ENCODE measurements at regions not wholly inside any gene's neighbourhood (a gene's known extent, or its start where the extent isn't known, plus 50 kb on each side); places are given as distances from the start of the nearest gene placed in this dataset.
A peak's percentile ranks its signal among the peaks of the same experiment; 100 is the strongest.

GRCh38 chr9:129487658-129488483 lies 133.0 kb downstream of the C9orf50 start:
- DNase-seq, result peak in 2 of 5 donors; percentile 44 to 63

DNA sequence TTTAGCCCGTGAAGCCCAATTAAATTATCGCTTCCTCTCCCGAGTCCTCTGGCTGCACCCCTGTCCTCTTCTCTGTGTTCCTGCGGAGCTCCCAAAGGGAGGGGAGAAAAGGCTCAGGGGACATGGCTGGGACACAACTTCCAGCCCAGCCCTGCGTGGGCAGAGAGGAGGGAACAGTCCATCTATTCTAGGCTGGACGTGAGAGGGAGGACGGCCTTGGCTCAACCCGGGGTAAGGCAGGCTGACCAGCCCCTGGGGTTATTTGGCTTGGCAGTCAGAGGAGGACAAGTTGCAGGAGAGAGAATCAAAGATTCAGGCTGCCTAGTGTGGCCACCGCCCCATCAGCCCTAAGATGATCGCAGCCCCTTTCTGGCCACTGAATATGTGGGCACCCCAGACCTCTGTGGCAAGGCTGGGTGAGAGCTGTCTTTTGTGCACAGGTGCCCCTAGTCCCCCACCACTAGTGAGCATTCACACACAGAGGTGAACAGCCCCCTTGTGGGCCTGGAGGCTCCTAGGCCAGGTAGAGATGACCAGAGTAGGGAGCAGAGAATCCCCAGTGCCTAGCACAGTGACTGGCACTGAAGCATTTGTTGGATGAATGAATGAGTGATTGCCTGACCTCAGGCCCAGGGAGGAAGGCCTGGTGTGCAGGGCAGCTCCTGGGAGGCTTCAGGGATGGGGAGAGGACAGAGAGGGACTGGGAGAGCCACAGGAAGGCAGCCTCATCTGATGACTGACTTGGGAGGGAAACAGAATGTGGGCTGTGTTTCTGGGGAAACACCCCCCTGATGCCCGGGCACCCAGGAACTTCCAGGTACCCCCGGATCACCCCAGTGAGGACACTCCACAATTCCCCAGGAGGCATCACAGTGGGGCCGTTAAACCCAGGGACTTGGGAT lies 133.9 kb downstream of the C9orf50 start:
- no peak for DNase-seq

DNA sequence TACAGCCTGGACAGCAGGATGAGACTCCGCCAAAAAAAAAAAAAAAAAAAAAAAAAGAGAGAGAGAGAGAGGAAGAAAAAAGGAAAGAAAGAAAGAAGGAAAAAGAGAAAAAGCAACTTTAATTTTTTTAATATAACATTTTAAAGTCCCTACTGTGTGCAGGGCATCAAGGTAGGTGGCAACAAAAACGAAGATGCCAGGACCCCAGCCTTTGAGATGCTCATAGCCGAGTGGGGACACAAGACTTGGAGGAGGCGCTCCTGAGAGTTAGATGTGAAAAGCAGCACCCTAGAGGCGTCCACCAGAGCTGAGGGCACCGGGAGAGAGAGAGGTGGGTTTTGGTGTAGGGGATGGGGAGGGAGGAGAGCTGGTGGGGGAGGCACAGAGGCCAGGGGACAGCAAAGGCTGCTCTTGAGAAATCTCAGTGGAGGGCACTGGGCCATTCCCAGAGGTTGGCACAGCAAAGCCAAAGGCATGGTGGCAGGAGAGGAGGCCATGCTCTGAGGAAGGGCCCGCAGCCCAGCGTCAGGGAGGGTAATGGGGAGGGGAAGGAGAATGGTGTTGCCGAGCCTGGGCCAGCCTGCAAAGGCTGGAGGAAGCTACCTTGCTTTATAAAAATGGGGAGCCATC lies 135.6 kb downstream of the C9orf50 start:
- DNase-seq, result no peak

GRCh38 chr9:129484352-129485000 lies 136.4 kb downstream of the C9orf50 start:
- no peak for DNase-seq

DNA sequence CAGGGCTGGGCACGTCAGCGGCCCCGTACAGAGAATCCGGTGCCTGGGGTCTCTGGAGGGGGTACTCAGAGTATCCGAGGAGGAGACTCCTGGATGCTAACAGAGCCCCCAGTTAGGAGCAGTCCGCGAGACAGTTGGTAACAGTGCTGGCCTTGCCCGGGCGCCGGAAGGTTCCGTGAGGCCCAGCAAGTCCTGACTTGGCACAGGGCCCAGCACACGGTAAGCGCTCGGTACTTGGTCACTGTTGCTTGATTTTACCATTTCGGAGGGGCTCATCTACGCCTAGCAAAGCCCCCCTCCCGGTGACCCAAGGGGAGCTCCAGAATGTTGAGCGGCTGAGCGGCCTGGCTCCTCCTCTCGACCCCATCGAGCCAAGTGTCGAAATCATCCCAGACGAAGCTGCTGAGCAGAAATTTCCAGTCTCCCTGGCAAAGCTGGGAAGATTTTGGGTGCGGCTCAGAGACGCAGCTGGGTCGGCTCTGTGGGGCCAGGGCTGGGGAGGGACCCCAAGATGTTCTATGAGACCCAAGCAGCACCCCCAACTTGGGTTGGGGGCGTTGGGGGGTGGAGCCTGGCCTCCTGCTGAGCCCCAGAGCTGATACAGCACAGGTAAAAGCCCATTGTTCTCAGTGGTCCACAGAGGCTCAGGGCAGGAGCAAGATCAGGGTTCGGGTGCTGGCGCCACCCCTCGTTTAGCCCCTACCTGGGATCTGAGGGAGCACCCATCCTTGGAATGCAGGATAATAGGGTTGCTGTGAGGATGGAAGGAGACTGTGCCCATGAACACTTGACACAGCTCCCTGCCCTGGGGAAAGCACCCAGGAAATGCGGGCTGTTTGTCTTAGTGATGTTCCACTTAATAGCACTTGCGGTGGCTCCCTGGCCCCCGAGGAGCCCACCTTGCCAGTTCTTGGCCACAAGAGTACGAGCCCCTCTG lies 137.2 kb downstream of the C9orf50 start:
- no peak for DNase-seq

DNA sequence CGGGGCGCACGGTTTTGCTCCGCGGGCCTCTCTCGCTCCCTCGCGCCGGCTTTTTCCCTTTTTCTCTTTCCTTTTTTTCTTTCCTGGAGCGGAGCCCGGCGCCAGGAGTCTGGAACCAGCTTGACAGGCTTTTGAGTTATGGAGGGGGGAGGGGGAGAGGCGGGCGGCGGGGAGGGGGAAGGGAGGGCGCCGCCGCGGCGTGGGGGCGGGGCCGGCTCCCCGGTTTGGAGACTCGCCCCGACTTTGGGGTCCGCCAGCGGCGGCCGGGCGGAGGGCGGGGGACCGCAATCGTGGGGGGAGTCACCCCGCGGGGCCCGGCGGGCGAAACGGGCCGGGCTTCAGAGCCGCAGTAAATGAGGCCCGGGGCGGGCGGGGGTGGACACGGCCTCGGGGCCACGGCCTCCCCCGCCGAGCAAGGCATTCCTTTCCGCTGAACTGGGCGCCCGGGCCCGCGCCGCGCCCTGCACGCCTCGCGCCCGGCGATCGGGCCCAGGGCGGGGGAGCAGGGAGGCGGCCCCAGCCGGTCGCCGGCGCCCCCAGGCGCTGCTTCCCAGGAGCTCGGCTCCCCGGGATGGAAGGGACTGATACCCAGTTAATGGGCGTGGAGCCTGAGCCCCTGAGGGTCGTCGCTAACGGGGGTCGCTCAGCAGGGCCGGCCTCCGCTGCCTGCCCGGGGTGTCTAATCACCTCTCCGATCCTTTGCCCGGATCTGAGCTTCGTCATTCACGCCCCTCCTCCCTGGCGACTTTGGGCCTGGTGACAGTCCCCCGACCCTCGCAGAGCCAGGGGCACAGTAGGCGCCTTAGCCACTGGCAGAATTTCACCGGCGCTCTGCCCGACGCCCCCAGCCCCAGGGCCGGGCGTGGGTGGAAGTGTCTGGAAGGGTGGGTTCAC lies 138.1 kb downstream of the C9orf50 start:
- peak in 1 of 5 donors; percentile 32 for DNase-seq

- no peak for DNase-seq
Observed at GRCh38 chr9:129481810-129482511, 138.9 kb downstream of the C9orf50 start.

- no peak for DNase-seq
Observed at GRCh38 chr9:129481424-129481809, 139.5 kb downstream of the C9orf50 start.

- DNase-seq, result no peak
Observed at GRCh38 chr9:129480745-129481144, 140.2 kb downstream of the C9orf50 start.

GRCh38 chr9:129480227-129480626 lies 140.7 kb downstream of the C9orf50 start:
- DNase-seq, result no peak

DNA sequence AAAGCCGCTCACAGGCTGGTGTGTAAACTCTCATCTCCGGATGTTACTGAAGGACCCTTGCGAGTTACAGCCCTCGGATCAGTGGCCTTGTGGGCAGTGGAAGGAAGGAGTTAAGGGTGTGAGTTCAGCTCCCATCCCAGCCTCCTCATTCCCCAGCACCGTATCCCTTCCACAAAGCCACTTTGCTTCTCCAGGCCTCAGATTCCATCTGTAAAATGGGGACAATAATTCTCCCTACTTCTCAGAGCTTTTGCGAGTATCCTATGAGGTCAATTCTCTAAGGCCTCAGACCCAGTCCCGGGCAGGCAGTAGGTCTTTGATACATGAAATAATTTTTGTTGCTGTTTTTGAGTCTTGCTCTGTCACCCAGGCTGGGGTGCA lies 141.3 kb downstream of the C9orf50 start:
- no peak for DNase-seq

DNA sequence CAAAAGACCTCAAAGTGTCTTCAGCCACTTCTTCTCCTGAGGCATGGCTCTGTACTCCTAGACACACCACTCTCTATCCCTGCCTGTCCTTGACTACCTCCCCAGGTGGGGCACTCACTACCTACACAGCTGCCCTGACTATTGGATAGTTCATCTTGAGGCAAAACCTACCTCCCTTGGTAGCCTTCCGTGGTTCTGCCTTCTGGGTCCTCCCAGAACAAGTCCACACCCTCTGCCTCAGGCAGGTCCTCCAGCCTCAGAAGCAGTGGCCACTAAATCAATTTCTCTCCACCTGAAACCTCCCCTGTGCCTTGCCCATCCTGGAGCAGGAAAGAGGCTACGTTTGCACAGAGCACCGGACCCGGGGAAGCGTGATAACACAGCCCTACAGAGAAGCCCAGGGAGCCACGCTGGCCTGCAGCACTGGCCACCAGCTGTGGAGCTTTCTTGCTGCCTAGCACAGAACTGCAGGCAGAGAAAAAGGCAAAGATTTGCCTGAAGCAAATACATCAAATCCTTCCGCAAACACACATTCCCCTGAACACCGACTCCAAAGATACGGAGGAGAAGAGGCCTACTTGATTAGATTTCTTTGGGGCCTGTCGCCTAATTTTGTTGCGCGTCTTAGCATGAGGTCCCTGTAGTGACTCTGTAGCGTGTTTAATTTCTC lies 141.8 kb downstream of the C9orf50 start:
- DNase-seq, result no peak

DNA sequence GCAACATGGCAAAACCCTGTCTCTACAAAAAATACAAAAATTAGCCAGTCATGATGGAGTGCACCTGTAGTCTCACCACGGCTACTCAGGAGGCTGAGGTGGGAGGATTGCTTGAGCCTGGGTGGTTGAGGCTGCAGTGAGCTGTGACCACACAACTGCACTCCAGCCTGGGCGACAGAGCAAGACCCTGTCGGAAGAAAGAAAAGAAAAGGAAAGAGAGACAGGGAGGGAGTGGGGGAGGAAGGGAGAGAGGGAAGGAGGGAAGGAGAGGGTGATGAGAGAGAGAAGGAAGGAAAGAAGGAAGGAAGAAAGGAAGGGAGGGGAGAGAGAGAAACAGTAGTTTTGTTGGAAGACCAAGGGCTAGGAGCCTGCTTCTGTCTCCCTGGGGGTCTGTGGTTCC lies 142.4 kb downstream of the C9orf50 start:
- DNase-seq, result no peak

DNA sequence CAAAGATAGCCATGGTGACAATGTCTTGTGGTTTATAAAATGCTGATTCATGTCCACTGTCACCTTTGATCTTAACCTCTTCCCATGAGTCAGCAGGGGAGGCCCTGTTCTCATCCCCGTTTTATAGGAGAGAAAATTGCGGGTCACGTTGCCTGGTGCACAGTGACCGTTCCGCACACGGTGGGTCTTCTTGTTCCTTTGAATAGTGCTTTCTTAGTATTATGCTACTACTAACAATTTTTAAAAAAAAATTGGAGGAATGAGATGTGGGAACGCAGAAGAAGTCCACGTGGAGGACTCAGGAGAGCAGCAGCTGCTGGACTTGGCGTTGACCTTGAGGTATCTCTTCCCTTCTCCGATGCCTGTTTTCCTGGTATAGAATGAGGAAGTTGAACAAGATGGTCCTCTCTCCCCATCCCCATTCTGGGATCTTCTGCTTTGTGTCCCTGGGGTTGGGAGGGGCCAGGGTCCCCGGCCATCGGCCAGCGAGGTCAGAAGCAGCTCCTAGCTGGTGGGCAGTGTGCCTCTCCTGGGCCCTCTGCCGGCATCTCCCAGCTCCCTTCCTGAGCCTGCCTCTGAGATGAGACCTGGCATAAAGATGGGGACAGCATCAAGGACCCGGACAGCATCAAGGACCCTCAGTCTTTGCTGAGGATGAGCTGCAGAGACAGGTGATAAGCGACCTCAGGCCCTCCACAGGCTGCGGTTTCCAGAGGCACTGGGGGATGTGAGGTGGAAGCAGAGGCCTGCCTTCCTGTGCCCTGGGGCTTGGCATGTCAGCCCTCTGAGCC lies 143.9 kb downstream of the C9orf50 start:
- DNase-seq, result no peak

DNA sequence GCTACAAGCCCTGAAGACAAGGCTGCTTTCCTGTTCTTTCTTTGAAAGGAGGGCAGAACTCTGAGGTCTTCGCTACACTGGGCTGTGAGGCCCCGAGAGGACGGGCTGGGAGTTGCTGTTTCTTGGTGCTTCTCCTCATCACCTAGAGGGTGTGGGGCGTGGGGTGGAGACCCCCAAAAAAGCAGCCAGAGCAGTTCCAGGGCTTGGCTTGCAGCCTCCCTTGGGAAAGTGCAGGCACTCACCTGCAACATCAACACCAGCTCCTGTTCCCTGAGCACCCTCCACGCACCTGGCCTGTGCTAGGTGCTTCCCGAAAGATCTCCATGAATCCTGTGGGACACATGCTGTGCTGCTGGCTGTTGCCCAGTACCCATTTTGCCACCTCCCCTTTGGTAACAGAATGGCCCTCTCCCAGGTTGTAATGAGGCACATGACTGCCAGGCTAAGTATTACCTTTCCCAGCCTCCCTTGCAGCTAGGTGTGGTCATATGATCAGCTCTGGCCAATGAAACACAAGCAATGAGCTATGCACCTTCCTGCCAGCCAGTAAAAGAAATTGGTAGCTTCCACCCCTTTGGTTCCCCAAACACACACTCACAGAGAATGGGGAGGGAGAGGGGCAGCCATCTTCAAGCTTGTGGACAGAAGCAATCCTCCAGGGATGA lies 146.0 kb downstream of the C9orf50 start:
- DNase-seq, result no peak

- no peak for DNase-seq
Observed at GRCh38 chr9:129473523-129474244, 147.2 kb downstream of the C9orf50 start.

GRCh38 chr9:129472651-129473102 lies 148.2 kb downstream of the C9orf50 start:
- DNase-seq, result no peak

Data from T-helper 1 cell (primary cell).